ENCODE measurements at regions not wholly inside any gene's neighbourhood (a gene's known extent, or its start where the extent isn't known, plus 50 kb on each side); places are given as distances from the start of the nearest gene placed in this dataset.

DNA sequence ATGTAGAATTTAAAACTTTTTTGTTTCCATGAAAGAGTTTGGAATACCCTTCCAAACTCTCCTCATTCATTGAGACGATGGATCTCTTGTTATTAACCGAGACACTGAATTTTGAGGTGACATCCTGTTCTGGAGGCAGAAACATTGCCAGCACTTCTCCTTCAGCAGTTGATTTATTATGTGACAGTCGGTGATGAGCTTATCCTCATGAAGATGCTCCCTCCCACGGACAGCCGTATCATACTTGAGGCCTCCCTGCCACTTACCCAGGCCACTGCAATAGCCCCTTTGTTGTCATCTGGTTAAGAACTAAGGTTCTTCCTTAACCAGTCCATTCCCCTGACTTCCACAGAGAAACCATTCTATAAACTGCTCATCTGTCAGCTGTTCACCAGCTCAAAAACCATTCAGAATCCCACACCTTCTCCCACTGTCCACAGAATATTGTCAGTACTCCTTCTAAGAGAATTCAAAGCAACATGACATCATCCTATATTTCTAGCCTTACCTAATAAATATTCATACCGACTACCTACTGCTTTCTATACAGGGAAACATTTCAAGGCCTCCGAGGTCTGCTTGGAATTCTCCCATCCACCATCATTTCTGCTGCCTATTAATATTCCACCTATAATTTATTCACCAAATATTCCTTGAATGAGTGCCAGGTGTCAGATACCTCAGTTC, 139.0 kb upstream of the TRIB2 start:
- no peaks in the 10 kb centered on the region for H3K9me3 Mint-ChIP-seq (ENCODE audit: unreplicated experiment)
- no peak overlapping the region for H3K4me3 Mint-ChIP-seq (ENCODE audit: unreplicated experiment)
- DNase-seq = no peak
- H3K36me3 Mint-ChIP-seq (ENCODE audit: unreplicated experiment) = no peaks in the 10 kb centered on the region
- H3K27ac Mint-ChIP-seq (ENCODE audit: unreplicated experiment) = peak overlapping the region; percentile 60
- H3K4me1 Mint-ChIP-seq (ENCODE audit: low read depth, unreplicated experiment) = peaks cover 10% of the 10 kb centered on the region
- TF ChIP-seq, protein P1, sequence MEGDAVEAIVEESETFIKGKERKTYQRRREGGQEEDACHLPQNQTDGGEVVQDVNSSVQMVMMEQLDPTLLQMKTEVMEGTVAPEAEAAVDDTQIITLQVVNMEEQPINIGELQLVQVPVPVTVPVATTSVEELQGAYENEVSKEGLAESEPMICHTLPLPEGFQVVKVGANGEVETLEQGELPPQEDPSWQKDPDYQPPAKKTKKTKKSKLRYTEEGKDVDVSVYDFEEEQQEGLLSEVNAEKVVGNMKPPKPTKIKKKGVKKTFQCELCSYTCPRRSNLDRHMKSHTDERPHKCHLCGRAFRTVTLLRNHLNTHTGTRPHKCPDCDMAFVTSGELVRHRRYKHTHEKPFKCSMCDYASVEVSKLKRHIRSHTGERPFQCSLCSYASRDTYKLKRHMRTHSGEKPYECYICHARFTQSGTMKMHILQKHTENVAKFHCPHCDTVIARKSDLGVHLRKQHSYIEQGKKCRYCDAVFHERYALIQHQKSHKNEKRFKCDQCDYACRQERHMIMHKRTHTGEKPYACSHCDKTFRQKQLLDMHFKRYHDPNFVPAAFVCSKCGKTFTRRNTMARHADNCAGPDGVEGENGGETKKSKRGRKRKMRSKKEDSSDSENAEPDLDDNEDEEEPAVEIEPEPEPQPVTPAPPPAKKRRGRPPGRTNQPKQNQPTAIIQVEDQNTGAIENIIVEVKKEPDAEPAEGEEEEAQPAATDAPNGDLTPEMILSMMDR (IDR thresholded peaks at IDR 0.05; ENCODE audit: partially characterized antibody, unreplicated experiment) = no peak
- H3K27me3 Mint-ChIP-seq (ENCODE audit: unreplicated experiment) = no peaks in the 10 kb centered on the region

DNA sequence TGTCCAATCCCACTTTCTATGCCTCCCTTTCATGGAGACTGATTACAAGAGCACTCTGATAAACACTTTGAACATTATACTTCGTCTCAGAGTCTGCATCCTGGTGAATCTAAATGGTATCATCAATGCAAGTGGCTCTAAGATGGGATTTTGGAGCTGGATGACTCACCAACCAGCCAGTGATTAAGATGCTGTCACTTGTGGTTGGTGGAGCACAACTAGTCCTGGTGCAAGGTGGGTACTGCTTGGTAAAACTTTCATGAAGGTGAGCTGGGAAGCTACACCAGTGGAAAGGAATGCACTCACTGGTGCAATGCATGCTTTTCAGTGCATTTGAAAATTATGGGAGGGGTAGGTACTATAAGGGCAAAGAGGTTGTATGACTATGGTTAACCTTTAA, 137.7 kb upstream of the TRIB2 start:
- Mint-ChIP-seq H3K4me3 (ENCODE audit: unreplicated experiment) (no peak overlapping the region), H3K4me1 (ENCODE audit: low read depth, unreplicated experiment) (peaks cover 10% of the 10 kb centered on the region), H3K36me3 (ENCODE audit: unreplicated experiment) (no peaks in the 10 kb centered on the region), H3K27me3 (ENCODE audit: unreplicated experiment) (no peaks in the 10 kb centered on the region), H3K9me3 (ENCODE audit: unreplicated experiment) (no peaks in the 10 kb centered on the region), H3K27ac (ENCODE audit: unreplicated experiment) (no peak overlapping the region)
- TF ChIP-seq, protein P1 (IDR thresholded peaks at IDR 0.05; ENCODE audit: partially characterized antibody, unreplicated experiment) = no peak
- DNase-seq = no peak

DNA sequence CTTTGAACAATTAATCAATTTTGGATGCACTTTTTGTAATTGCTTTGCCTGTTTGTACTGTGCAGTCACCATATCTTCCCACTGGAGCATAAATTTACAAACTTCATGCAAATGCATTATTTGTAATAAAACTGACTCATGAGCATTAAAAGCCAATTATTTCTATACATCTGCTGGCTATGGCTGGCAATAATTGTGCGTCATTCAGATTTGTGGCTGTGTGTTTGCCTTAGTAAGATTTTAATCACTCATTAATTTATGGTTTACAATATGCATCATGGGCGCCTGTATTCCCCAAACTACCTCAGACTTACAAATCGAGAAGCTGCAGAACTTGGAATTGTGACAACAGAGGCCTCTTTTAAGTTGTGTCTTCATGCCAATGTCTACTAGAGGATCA, 132.4 kb upstream of the TRIB2 start:
- no peaks in the 10 kb centered on the region for H3K9me3 Mint-ChIP-seq (ENCODE audit: unreplicated experiment)
- H3K27ac Mint-ChIP-seq (ENCODE audit: unreplicated experiment) = no peak overlapping the region
- TF ChIP-seq, protein P1 (IDR thresholded peaks at IDR 0.05; ENCODE audit: partially characterized antibody, unreplicated experiment) = no peak
- H3K4me3 Mint-ChIP-seq (ENCODE audit: unreplicated experiment) = no peak overlapping the region
- no peak for DNase-seq
- H3K36me3 Mint-ChIP-seq (ENCODE audit: unreplicated experiment) = no peaks in the 10 kb centered on the region
- no peaks in the 10 kb centered on the region for H3K27me3 Mint-ChIP-seq (ENCODE audit: unreplicated experiment)
- no peaks in the 10 kb centered on the region for H3K4me1 Mint-ChIP-seq (ENCODE audit: low read depth, unreplicated experiment)

DNA sequence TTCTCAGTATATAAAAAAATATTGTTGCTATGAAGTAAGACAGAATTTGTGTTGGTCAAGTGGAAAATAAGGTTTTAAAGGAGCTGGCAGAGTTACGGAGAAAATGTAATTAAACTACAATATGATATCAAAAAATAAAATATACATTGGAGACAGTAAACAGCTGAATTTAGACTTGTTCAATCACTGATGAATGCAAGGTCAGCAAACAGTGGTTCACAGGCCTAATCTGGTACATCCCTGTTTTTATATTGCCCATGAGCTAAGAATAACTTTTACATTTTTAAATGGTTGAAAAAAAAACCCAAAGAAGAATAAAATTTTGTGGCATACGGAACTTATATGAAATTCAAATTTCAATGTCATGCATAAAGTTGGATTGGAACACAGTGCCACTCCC, 131.0 kb upstream of the TRIB2 start:
- DNase-seq = no peak
- H3K4me1 Mint-ChIP-seq (ENCODE audit: low read depth, unreplicated experiment) = no peaks in the 10 kb centered on the region
- H3K27ac Mint-ChIP-seq (ENCODE audit: unreplicated experiment) = no peak overlapping the region
- no peaks in the 10 kb centered on the region for H3K27me3 Mint-ChIP-seq (ENCODE audit: unreplicated experiment)
- no peak overlapping the region for H3K4me3 Mint-ChIP-seq (ENCODE audit: unreplicated experiment)
- TF ChIP-seq, protein P1 (IDR thresholded peaks at IDR 0.05; ENCODE audit: partially characterized antibody, unreplicated experiment) = no peak
- no peaks in the 10 kb centered on the region for H3K9me3 Mint-ChIP-seq (ENCODE audit: unreplicated experiment)
- H3K36me3 Mint-ChIP-seq (ENCODE audit: unreplicated experiment) = no peaks in the 10 kb centered on the region

DNA sequence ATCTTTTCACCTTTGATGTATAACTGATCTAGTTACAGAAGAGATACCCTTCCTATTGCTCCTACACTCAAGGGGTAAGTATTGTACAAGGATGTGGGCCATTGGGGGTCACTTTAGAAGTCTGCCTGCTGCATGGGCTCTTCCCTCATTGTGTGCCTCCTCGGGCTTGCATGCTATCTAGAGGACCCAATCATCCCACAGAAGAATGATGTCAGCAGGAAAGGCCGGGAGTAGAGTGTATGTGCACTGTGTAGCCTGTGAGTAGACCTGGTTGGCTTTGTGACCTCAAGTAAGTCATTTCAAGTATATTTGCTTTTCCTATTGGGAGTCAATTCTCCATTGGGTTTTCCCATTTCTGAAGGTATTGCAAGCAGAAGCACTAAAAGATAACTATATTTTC, 129.5 kb upstream of the TRIB2 start:
- no peak overlapping the region for H3K27ac Mint-ChIP-seq (ENCODE audit: unreplicated experiment)
- DNase-seq = no peak
- no peaks in the 10 kb centered on the region for H3K9me3 Mint-ChIP-seq (ENCODE audit: unreplicated experiment)
- TF ChIP-seq, protein P1 (IDR thresholded peaks at IDR 0.05; ENCODE audit: partially characterized antibody, unreplicated experiment) = no peak
- no peaks in the 10 kb centered on the region for H3K4me1 Mint-ChIP-seq (ENCODE audit: low read depth, unreplicated experiment)
- H3K27me3 Mint-ChIP-seq (ENCODE audit: unreplicated experiment) = no peaks in the 10 kb centered on the region
- no peaks in the 10 kb centered on the region for H3K36me3 Mint-ChIP-seq (ENCODE audit: unreplicated experiment)
- no peak overlapping the region for H3K4me3 Mint-ChIP-seq (ENCODE audit: unreplicated experiment)
